Smooth muscle cell of the brain vasculature (primary cell): ENCODE measurements at regions not wholly inside any gene's neighbourhood (a gene's known extent, or its start where the extent isn't known, plus 50 kb on each side); places are given as distances from the start of the nearest gene placed in this dataset.

Experiments used
- DNase-seq: peaks from one replicate; pipeline ENCODE4 v3.0.0-alpha.2; 2012; ENCODE audit warnings: low read depth, low spot score

GRCh38 chr10:108132303-108132702 lies 967.8 kb upstream of the SORCS1 start:
- DNase-seq: no peak

GRCh38 chr10:108130575-108130974 lies 966.1 kb upstream of the SORCS1 start:
- DNase-seq: no peak

GRCh38 chr10:108112218-108112617 lies 947.7 kb upstream of the SORCS1 start:
- no peak for DNase-seq

- no peak for DNase-seq
These were observed 940.1 kb upstream of the SORCS1 start for GRCh38 chr10:108104551-108105156.

- DNase-seq: no peak
These were observed 932.8 kb upstream of the SORCS1 start for GRCh38 chr10:108097258-108097657.

- no peak for DNase-seq
These were observed 931.7 kb upstream of the SORCS1 start for GRCh38 chr10:108095932-108096925.

- no peak for DNase-seq
These were observed 926.1 kb upstream of the SORCS1 start for GRCh38 chr10:108090476-108091215.

GRCh38 chr10:108086502-108086901 lies 922.0 kb upstream of the SORCS1 start:
- no peak for DNase-seq

- DNase-seq: no peak
These were observed 918.1 kb upstream of the SORCS1 start for GRCh38 chr10:108082596-108082995.

- no peak for DNase-seq
These were observed 913.8 kb upstream of the SORCS1 start for GRCh38 chr10:108078263-108078662.

GRCh38 chr10:108072466-108072865 lies 908.0 kb upstream of the SORCS1 start:
- no peak for DNase-seq

GRCh38 chr10:108070789-108071188 lies 906.3 kb upstream of the SORCS1 start:
- DNase-seq: no peak

GRCh38 chr10:108069096-108069495 lies 904.6 kb upstream of the SORCS1 start:
- no peak for DNase-seq

- DNase-seq: no peak
These were observed 900.3 kb upstream of the SORCS1 start for GRCh38 chr10:108064746-108065260.

GRCh38 chr10:108060246-108060645 lies 895.7 kb upstream of the SORCS1 start:
- no peak for DNase-seq

GRCh38 chr10:108055506-108055905 lies 891.0 kb upstream of the SORCS1 start:
- DNase-seq: no peak

GRCh38 chr10:108052981-108053380 lies 888.5 kb upstream of the SORCS1 start:
- DNase-seq: no peak

- DNase-seq: no peak
These were observed 886.7 kb upstream of the SORCS1 start for GRCh38 chr10:108051218-108051617.

- no peak for DNase-seq
These were observed 886.1 kb upstream of the SORCS1 start for GRCh38 chr10:108050626-108051025.

- no peak for DNase-seq
These were observed 885.2 kb upstream of the SORCS1 start for GRCh38 chr10:108049668-108050067.

GRCh38 chr10:108048898-108049297 lies 884.4 kb upstream of the SORCS1 start:
- no peak for DNase-seq
